ENCODE measurements at regions not wholly inside any gene's neighbourhood (a gene's known extent, or its start where the extent isn't known, plus 50 kb on each side); places are given as distances from the start of the nearest gene placed in this dataset.
"Not testable (repeated sequence)": the region's sequence is repeated elsewhere in the genome, so short reads cannot be mapped to it uniquely, and the experiment has no call there.

- DNase-seq, result no peak
Observed at GRCh38 chr16:66265048-66265415, 101.5 kb upstream of the CDH5 start.

GRCh38 chr16:66264311-66265047 lies 102.0 kb upstream of the CDH5 start:
- no peak for DNase-seq

GRCh38 chr16:66263973-66264310 lies 102.5 kb upstream of the CDH5 start:
- DNase-seq, result no peak

- no peak for DNase-seq
Observed at GRCh38 chr16:66263168-66263972, 103.1 kb upstream of the CDH5 start.

- DNase-seq, result no peak
Observed at GRCh38 chr16:66262253-66263167, 104.0 kb upstream of the CDH5 start.

GRCh38 chr16:66261826-66262225 lies 104.7 kb upstream of the CDH5 start:
- DNase-seq, result no peak

GRCh38 chr16:66260522-66261254 lies 105.8 kb upstream of the CDH5 start:
- no peak for DNase-seq

GRCh38 chr16:66258916-66259845 lies 107.3 kb upstream of the CDH5 start:
- DNase-seq, result no peak

- no peak for DNase-seq
Observed at GRCh38 chr16:66256919-66257318, 109.6 kb upstream of the CDH5 start.

GRCh38 chr16:66255647-66256046 lies 110.8 kb upstream of the CDH5 start:
- DNase-seq, result no peak

- no peak for DNase-seq
Observed at GRCh38 chr16:66254751-66255150, 111.7 kb upstream of the CDH5 start.

GRCh38 chr16:66254106-66254505 lies 112.4 kb upstream of the CDH5 start:
- DNase-seq, result no peak

GRCh38 chr16:66251476-66252160 lies 114.9 kb upstream of the CDH5 start:
- no peak for DNase-seq

- no peak for DNase-seq
Observed at GRCh38 chr16:66250686-66251431, 115.6 kb upstream of the CDH5 start.

GRCh38 chr16:66247516-66248481 lies 118.7 kb upstream of the CDH5 start:
- no peak for DNase-seq

GRCh38 chr16:66245868-66246267 lies 120.6 kb upstream of the CDH5 start:
- no peak for DNase-seq

- no peak for DNase-seq
Observed at GRCh38 chr16:66245072-66245471, 121.4 kb upstream of the CDH5 start.

- no peak for DNase-seq
Observed at GRCh38 chr16:66242672-66243071, 123.8 kb upstream of the CDH5 start.

- DNase-seq, result not testable (repeated sequence)
Observed at GRCh38 chr16:66242206-66242605, 124.3 kb upstream of the CDH5 start.
